Astrocyte of the hippocampus (primary cell): ENCODE measurements at regions not wholly inside any gene's neighbourhood (a gene's known extent, or its start where the extent isn't known, plus 50 kb on each side); places are given as distances from the start of the nearest gene placed in this dataset.
A peak's percentile ranks its signal among the peaks of the same experiment; 100 is the strongest.
"Not testable (repeated sequence)": the region's sequence is repeated elsewhere in the genome, so short reads cannot be mapped to it uniquely, and the experiment has no call there.

ENCODE experiments used
- DNase-seq: peaks from one replicate; pipeline ENCODE4 v3.0.0; 2011; ENCODE audit warnings: low read depth, low spot score

DNA sequence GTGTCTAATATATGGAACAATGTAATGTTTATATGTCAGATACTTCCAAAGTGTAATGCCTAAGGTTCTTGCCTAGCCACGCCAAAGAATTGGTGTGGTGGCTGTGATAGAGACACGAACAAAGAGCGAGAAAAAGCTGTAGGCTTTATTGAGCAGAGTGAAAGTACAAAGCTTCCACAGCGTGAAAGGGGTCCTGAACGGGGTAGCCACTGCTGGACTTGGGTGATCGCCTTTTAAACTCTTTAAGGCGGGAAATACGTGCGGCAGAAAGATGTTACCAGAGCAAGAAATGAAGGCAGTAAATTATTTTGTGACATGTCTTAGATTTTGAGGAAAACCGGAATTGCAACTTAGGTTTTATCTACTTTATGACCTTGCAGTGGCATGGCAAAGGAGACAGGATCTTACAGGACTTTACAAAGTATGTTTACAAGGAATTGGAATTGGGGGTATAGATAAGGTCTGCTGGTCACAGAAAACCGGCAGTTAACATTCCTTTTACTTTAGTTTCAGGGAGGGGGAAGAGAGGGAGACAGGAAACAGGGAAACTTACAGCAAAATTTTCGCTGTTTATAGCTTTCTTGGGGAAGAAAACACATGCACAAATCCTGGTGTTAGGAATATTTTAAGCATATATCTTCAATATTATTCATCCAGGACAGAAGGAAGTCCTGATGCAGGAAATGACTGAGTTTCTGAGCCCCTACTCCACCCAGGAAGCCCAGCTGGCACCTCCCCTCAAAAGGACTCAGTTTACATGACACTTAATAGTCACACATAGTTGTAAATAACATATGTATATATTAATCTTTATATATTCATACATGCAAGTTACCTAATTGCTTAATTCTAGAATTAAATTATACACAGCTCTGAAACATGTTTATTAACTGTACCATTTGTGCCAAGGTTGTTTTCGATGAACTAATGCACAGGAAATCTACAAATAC, 421.3 kb upstream of the PABPC4L start:
- DNase-seq = not testable (repeated sequence)

GRCh38 chr4:134622199-134622598, 420.6 kb upstream of the PABPC4L start:
- DNase-seq = no peak

DNA sequence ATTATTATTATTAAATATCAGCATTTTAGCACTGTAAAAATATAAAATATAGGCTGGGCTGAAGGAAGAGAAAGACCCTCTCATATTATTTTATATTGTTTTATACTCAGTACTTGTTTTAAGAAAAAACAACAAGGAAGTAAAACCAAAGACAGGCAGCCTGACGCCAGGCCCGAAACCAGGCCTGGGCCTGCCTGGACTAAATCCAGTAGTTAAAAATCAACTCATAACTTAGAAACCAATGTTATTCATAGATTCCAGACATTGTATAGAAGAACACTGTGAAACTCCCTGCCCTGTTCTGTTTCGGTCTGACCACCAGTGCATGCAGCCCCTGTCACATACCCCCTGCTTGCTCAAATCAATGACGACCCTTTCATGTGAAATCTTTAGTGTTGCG, 420.1 kb upstream of the PABPC4L start:
- not testable (repeated sequence) for DNase-seq

GRCh38 chr4:134610956-134611355, 409.4 kb upstream of the PABPC4L start:
- DNase-seq = no peak

DNA sequence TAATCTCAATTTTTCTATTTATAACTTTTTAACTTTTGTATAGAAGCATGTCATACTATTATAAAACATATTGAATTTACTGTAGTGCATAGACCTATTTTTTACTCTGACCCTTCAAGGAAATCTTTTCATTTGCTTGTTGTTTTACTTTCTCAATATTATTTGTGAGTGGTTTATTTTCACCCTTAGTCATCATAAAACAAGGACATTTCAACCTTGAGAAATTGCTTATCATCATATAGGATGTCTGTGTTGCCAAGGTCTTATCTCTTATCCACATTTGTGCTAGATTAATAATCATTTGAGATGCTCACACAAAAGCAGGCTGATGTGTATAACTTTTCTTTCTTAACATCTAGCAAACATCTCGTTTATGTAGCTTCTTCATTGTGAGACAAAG, 408.6 kb upstream of the PABPC4L start:
- DNase-seq = no peak

GRCh38 chr4:134601706-134602105, 400.1 kb upstream of the PABPC4L start:
- no peak for DNase-seq

DNA sequence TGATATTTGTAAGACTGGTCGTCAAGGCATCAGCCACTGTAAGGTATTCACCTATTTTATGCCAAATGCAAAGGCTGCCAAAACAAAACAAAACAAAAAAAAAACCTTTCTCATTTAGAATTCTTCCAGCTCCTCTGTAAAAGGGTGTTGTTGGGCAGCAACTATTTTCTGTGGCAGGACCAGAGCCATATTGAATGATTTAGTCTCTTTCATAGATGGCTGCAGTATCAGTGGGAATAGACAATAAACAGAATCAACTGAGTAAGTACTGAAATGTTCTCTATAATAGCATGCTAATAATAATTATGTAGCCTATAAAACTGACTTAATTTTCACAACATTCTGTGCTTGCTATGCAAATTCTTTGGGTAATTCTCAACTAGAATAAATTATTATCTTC, 389.7 kb upstream of the PABPC4L start:
- no peak for DNase-seq

GRCh38 chr4:134585972-134586371, 384.4 kb upstream of the PABPC4L start:
- no peak for DNase-seq

GRCh38 chr4:134567461-134567860, 365.9 kb upstream of the PABPC4L start:
- DNase-seq = no peak

GRCh38 chr4:134560728-134561127, 359.1 kb upstream of the PABPC4L start:
- DNase-seq = no peak

DNA sequence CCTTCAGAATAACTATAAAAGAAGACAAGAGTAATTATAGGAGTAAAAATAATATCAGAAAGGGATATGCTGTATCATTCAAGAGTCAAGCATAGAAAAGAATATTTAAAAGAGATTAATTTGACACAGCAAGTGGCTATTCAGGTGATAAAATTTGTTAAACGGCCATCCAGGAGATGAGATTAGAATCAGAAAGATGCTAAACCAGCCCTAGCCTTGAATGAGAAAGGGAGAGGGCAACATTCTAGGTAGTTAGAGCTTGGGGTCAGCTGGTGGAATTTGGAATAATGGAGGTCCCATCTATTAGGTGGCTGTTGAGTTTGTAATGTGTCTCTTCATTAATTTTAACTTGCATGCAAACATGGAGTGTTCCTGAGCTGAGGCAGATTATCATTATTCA, 350.5 kb upstream of the PABPC4L start:
- no peak for DNase-seq

DNA sequence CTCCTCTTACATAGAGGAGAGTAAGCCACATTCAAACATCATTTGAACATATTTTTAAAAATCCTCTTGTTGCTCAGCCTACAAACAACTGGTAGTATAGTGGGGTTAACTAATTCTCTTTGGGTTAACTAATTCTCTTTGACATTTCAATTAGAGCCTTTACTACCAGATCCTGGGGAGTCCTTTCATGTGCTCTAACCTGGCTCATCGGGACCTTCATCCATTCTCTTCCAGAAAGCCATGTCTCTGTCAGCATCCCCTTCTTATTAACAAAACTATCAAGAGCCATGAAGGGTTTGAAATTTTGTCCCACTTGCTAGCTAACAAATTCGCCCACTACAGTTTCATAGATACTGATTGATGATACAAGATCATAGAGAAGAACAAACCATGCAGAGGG, 349.8 kb upstream of the PABPC4L start:
- DNase-seq = no peak

DNA sequence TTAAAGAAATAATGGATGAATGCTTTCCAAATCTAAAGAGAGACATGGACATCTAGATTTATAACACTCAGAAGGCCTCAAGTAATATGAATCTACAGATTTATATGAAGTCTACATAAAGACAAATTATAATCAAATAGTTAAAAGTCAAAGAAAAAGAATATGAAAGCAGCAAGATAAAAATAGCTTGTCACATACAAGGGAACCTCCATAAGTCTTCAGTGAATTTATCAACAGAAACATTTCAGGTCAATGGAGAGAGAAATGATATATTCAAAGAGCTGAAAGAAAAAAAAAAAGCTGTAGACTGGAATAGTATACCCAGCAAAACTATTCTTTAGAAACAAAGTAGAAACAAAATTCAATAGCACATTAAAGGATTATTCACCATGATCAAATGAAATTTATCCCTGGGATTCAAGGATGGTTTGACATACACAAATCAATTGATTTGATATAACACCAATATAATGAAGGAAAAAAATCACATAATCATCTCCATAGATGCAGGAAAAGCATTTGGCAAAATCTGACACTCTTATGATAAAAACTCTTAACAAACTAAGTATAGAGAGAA, 346.6 kb upstream of the PABPC4L start:
- DNase-seq = no peak

- no peak for DNase-seq
Measured at GRCh38 chr4:134546279-134546678, 344.7 kb upstream of the PABPC4L start.

DNA sequence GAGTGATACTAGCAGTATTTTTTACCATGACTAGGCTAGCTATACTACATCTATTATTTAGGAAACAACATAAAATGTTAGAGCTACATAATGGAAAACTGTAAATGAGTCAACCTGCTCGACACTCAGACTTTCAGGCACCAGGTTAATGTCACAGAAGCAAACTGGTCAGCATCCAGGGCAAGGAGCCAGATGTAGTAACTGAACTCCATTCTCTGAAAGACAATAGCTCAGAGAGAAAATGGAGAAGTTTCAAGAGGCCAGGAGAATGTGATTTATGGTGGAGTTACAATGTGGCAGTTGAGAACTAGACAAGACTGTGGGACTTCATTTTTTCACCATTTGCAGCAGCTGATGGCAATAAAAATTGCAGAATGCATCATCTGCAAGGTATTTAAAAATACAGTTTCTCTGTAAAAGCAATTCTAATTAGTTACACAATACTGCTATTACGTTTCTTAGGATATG, 342.7 kb upstream of the PABPC4L start:
- DNase-seq = peak; percentile 64

DNA sequence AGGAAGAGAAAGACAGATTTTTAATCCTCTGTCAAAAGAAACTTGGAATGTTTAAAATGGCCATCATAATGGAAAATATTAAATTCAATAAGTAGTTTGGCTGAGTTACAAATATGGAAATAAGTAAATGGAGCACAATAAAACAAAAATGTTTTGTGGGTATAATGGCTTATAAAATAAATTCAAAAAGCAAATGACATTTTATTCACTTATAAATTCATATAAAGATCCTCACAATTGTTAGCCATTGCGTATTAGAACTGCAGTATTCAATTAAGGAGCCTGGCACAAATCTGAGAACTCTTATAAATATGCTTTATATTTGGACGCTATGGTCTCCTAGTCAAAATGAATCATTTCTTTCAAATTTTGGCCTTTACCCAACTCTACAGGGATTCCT, 339.0 kb upstream of the PABPC4L start:
- DNase-seq = no peak

DNA sequence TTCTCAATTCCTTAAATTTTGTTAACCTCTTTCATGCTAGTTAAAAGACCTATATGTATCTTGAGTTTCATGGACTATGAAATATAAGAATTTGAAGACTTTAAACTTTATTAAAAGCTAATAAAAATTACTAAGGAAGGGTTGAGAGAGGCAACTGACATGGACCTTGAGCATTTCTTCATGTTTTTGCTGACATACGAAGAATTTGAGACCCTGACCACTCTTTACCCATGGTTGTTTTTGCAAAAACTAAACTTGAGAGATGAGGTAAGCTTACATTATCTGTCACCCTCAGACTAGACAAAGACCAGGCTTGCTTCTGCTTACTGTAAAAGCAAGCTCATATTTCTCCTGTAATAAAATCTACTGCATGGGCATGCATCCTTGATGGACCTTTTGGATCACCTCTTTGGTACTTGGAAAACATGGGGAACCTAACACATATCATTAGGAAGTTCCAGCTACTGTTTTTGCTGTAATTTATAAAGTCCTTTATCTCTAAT, 338.2 kb upstream of the PABPC4L start:
- no peak for DNase-seq

DNA sequence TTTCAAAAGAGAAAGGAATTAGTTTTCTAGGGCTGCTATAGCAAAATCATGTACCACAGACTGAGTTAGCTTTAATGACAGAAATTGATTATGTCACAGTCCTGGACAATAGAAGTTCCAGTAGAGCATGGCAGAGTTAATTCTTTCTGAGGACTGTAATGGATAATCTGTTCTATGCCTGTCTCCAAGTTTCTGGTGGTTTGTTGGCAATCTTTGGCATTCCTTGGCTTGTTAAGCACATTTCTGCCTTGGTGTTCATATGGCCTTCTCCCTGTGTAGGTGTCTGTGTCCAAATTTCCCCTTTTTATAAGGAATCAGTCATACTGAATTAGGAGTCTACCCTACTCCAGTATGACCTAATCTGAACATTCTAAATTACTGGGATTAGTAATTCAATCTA, 336.1 kb upstream of the PABPC4L start:
- peak; percentile 31 for DNase-seq

GRCh38 chr4:134533068-134533467, 331.5 kb upstream of the PABPC4L start:
- DNase-seq = no peak

- no peak for DNase-seq
Measured at GRCh38 chr4:134531013-134531412, 329.4 kb upstream of the PABPC4L start.

GRCh38 chr4:134529629-134530028, 328.0 kb upstream of the PABPC4L start:
- no peak for DNase-seq

DNA sequence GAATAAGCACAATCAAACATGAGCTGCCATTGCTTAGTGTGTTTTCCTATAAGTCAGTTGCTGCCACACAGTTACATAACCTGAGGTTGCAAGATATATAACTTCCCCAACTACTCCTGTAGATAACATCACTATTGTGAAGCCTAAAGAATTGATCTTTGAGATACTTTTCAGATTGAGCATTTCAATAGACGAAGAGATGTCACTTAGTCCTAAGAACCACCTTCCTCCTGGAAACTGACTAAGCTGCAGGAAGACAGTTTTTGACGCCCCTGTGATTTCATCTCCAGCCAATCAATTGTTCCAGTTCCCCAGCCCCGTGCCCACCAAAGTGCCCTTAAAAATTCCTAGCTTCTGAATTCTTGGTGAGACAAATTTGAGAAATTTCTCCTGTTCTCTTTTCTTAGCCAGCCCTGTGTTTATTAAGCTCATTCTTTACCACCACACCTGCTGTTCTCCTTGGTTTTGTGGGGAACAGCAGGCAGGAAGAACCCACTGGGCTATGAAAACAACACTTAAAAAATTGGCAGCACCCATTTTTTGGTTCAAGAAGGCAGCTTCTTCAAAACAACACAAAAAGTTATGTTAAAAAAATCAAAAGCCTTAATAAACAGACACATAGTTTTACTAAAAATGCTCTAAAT, 317.1 kb upstream of the PABPC4L start:
- DNase-seq = no peak
